Activated naive CD8-positive, alpha-beta T cell (primary cell): ENCODE measurements at regions not wholly inside any gene's neighbourhood (a gene's known extent, or its start where the extent isn't known, plus 50 kb on each side); places are given as distances from the start of the nearest gene placed in this dataset.
A peak's percentile ranks its signal among the peaks of the same experiment; 100 is the strongest.

Experiments used
- H3K27ac Mint-ChIP-seq: one replicate; pipeline ENCODE4 v1.8.0; 2021; ENCODE audit warnings: mixed read lengths
- H3K27me3 Mint-ChIP-seq: one replicate; pipeline ENCODE4 v1.8.0; 2021; ENCODE audit warnings: mixed read lengths
- H3K36me3 Mint-ChIP-seq: one replicate; pipeline ENCODE4 v1.8.0; 2021; ENCODE audit warnings: mixed read lengths
- H3K4me1 Mint-ChIP-seq: one replicate; pipeline ENCODE4 v1.8.0; 2021; ENCODE audit warnings: low read depth, mixed read lengths
- H3K4me3 Mint-ChIP-seq: one replicate; pipeline ENCODE4 v1.8.0; 2021; ENCODE audit warnings: mild to moderate bottlenecking, mixed read lengths
- H3K9me3 Mint-ChIP-seq: one replicate; pipeline ENCODE4 v1.8.0; 2021; ENCODE audit warnings: low read depth, mixed read lengths

- H3K4me3 Mint-ChIP-seq = no peak overlapping the region
- H3K36me3 Mint-ChIP-seq = no peaks in the 10 kb centered on the region
- H3K27ac Mint-ChIP-seq = no peak overlapping the region
- H3K9me3 Mint-ChIP-seq = no peaks in the 10 kb centered on the region
- peaks cover 14% of the 10 kb centered on the region for H3K4me1 Mint-ChIP-seq
- H3K27me3 Mint-ChIP-seq = no peaks in the 10 kb centered on the region
These were observed 136.5 kb upstream of the SYNDIG1 start for GRCh38 chr20:24332956-24333355.

GRCh38 chr20:24331939-24332338 is 137.5 kb upstream of the SYNDIG1 start:
- H3K4me3 Mint-ChIP-seq = no peak overlapping the region
- no peaks in the 10 kb centered on the region for H3K9me3 Mint-ChIP-seq
- H3K36me3 Mint-ChIP-seq = no peaks in the 10 kb centered on the region
- H3K4me1 Mint-ChIP-seq = peaks cover 11% of the 10 kb centered on the region
- H3K27me3 Mint-ChIP-seq = no peaks in the 10 kb centered on the region
- H3K27ac Mint-ChIP-seq = no peak overlapping the region

- H3K27me3 Mint-ChIP-seq = peaks cover under 1% of the 10 kb centered on the region
- no peaks in the 10 kb centered on the region for H3K36me3 Mint-ChIP-seq
- no peak overlapping the region for H3K4me3 Mint-ChIP-seq
- H3K27ac Mint-ChIP-seq = no peak overlapping the region
- H3K4me1 Mint-ChIP-seq = peaks cover 10% of the 10 kb centered on the region
- H3K9me3 Mint-ChIP-seq = no peaks in the 10 kb centered on the region
These were observed 140.5 kb upstream of the SYNDIG1 start for GRCh38 chr20:24328901-24329300.

GRCh38 chr20:24321973-24322372 is 147.5 kb upstream of the SYNDIG1 start:
- peaks cover 2% of the 10 kb centered on the region for H3K27me3 Mint-ChIP-seq
- peaks cover 23% of the 10 kb centered on the region for H3K4me1 Mint-ChIP-seq
- no peak overlapping the region for H3K27ac Mint-ChIP-seq
- H3K4me3 Mint-ChIP-seq = no peak overlapping the region
- no peaks in the 10 kb centered on the region for H3K36me3 Mint-ChIP-seq
- no peaks in the 10 kb centered on the region for H3K9me3 Mint-ChIP-seq

- H3K27me3 Mint-ChIP-seq = no peaks in the 10 kb centered on the region
- H3K36me3 Mint-ChIP-seq = no peaks in the 10 kb centered on the region
- no peak overlapping the region for H3K27ac Mint-ChIP-seq
- peaks cover 21% of the 10 kb centered on the region for H3K4me1 Mint-ChIP-seq
- peak overlapping the region; percentile 18 for H3K4me3 Mint-ChIP-seq
- H3K9me3 Mint-ChIP-seq = no peaks in the 10 kb centered on the region
These were observed 150.7 kb upstream of the SYNDIG1 start for GRCh38 chr20:24318569-24319352.

- no peak overlapping the region for H3K4me3 Mint-ChIP-seq
- H3K27ac Mint-ChIP-seq = no peak overlapping the region
- no peaks in the 10 kb centered on the region for H3K27me3 Mint-ChIP-seq
- H3K9me3 Mint-ChIP-seq = no peaks in the 10 kb centered on the region
- H3K4me1 Mint-ChIP-seq = peaks cover 21% of the 10 kb centered on the region
- no peaks in the 10 kb centered on the region for H3K36me3 Mint-ChIP-seq
These were observed 152.2 kb upstream of the SYNDIG1 start for GRCh38 chr20:24317224-24317623.

GRCh38 chr20:24316731-24317130 is 152.7 kb upstream of the SYNDIG1 start:
- H3K36me3 Mint-ChIP-seq = no peaks in the 10 kb centered on the region
- no peaks in the 10 kb centered on the region for H3K27me3 Mint-ChIP-seq
- H3K4me3 Mint-ChIP-seq = no peak overlapping the region
- no peaks in the 10 kb centered on the region for H3K9me3 Mint-ChIP-seq
- H3K4me1 Mint-ChIP-seq = peaks cover 21% of the 10 kb centered on the region
- H3K27ac Mint-ChIP-seq = no peak overlapping the region

GRCh38 chr20:24314053-24314452 is 155.4 kb upstream of the SYNDIG1 start:
- Mint-ChIP-seq H3K4me1 (peaks cover 16% of the 10 kb centered on the region), H3K36me3 (no peaks in the 10 kb centered on the region), H3K4me3 (no peak overlapping the region), H3K9me3 (no peaks in the 10 kb centered on the region), H3K27me3 (no peaks in the 10 kb centered on the region), H3K27ac (no peak overlapping the region)

- H3K4me3 Mint-ChIP-seq = no peak overlapping the region
- H3K9me3 Mint-ChIP-seq = no peaks in the 10 kb centered on the region
- peaks cover 1% of the 10 kb centered on the region for H3K4me1 Mint-ChIP-seq
- no peaks in the 10 kb centered on the region for H3K36me3 Mint-ChIP-seq
- no peaks in the 10 kb centered on the region for H3K27me3 Mint-ChIP-seq
- H3K27ac Mint-ChIP-seq = no peak overlapping the region
These were observed 159.8 kb upstream of the SYNDIG1 start for GRCh38 chr20:24309596-24309995.

- Mint-ChIP-seq H3K36me3 (no peaks in the 10 kb centered on the region), H3K27ac (no peak overlapping the region), H3K27me3 (no peaks in the 10 kb centered on the region), H3K4me1 (peaks cover 1% of the 10 kb centered on the region), H3K9me3 (no peaks in the 10 kb centered on the region), H3K4me3 (no peak overlapping the region)
These were observed 164.1 kb upstream of the SYNDIG1 start for GRCh38 chr20:24305371-24305770.

GRCh38 chr20:24304291-24304690 is 165.1 kb upstream of the SYNDIG1 start:
- no peak overlapping the region for H3K27ac Mint-ChIP-seq
- H3K4me3 Mint-ChIP-seq = no peak overlapping the region
- H3K4me1 Mint-ChIP-seq = peaks cover 1% of the 10 kb centered on the region
- H3K27me3 Mint-ChIP-seq = no peaks in the 10 kb centered on the region
- H3K36me3 Mint-ChIP-seq = no peaks in the 10 kb centered on the region
- no peaks in the 10 kb centered on the region for H3K9me3 Mint-ChIP-seq

GRCh38 chr20:24303393-24304170 is 165.8 kb upstream of the SYNDIG1 start:
- Mint-ChIP-seq H3K9me3 (no peaks in the 10 kb centered on the region), H3K27ac (no peak overlapping the region), H3K27me3 (no peaks in the 10 kb centered on the region), H3K4me3 (no peak overlapping the region), H3K4me1 (peaks cover 1% of the 10 kb centered on the region), H3K36me3 (no peaks in the 10 kb centered on the region)

GRCh38 chr20:24297993-24298392 is 171.4 kb upstream of the SYNDIG1 start:
- Mint-ChIP-seq H3K4me1 (no peaks in the 10 kb centered on the region), H3K36me3 (no peaks in the 10 kb centered on the region), H3K9me3 (no peaks in the 10 kb centered on the region), H3K27me3 (no peaks in the 10 kb centered on the region), H3K4me3 (no peak overlapping the region), H3K27ac (no peak overlapping the region)

GRCh38 chr20:24296477-24297261 is 172.8 kb upstream of the SYNDIG1 start:
- Mint-ChIP-seq H3K4me1 (peaks cover under 1% of the 10 kb centered on the region), H3K9me3 (no peaks in the 10 kb centered on the region), H3K36me3 (no peaks in the 10 kb centered on the region), H3K27me3 (no peaks in the 10 kb centered on the region), H3K4me3 (no peak overlapping the region), H3K27ac (no peak overlapping the region)

GRCh38 chr20:24291014-24291413 is 178.4 kb upstream of the SYNDIG1 start:
- peaks cover 2% of the 10 kb centered on the region for H3K36me3 Mint-ChIP-seq
- H3K27me3 Mint-ChIP-seq = no peaks in the 10 kb centered on the region
- H3K27ac Mint-ChIP-seq = no peak overlapping the region
- no peak overlapping the region for H3K4me3 Mint-ChIP-seq
- peaks cover 22% of the 10 kb centered on the region for H3K4me1 Mint-ChIP-seq
- H3K9me3 Mint-ChIP-seq = no peaks in the 10 kb centered on the region
